Globus pallidus (tissue), 1 donor: ENCODE measurements at regions not wholly inside any gene's neighbourhood (a gene's known extent, or its start where the extent isn't known, plus 50 kb on each side); places are given as distances from the start of the nearest gene placed in this dataset.

ENCODE experiments used
- DNase-seq: peaks from one replicate; pipeline ENCODE4 v3.0.0-alpha.2; 2015; ENCODE audit warnings: low spot score

DNA sequence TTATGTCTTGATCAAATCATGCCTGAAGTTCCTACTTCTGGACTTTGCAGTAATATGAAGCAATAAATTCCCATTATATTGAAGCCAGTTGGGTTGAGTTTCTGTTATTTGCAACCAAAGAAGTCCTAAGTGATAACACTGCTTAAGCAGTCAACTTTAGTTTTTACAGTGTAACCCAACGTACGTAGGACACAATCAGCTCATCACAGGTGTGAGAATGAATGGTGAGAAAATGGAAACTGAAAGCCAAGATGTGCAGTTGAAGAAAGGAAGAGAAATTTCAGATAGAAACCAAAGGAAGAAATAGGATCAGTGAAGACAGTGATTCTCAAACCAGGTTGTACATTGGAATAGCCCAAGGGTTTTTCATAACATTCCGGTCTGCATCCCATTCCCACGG is 211.4 kb upstream of the ZFP64 start:
- no peak for DNase-seq

GRCh38 chr20:52402514-52402913 is 210.9 kb upstream of the ZFP64 start:
- DNase-seq = no peak

GRCh38 chr20:52401431-52401830 is 209.9 kb upstream of the ZFP64 start:
- no peak for DNase-seq

DNA sequence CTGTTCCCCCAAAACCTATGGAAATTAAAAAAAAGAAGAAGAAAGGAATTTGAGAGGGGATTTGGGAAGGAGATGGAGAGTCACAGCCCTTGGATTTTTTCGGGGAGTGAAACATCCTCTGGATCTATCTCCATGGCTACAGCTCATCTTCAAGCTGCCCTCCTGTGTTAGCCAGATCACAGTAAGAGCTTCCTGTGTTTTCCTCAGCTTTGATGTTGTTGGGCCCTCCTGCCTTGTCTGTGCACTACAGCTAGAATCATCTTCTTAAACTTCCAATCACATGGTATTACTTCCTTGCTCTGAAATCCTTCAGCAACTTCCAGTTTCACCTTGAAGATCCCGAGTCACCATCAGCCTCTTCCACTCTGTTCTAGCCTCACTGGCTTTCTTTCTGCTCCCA is 207.8 kb upstream of the ZFP64 start:
- no peak for DNase-seq

DNA sequence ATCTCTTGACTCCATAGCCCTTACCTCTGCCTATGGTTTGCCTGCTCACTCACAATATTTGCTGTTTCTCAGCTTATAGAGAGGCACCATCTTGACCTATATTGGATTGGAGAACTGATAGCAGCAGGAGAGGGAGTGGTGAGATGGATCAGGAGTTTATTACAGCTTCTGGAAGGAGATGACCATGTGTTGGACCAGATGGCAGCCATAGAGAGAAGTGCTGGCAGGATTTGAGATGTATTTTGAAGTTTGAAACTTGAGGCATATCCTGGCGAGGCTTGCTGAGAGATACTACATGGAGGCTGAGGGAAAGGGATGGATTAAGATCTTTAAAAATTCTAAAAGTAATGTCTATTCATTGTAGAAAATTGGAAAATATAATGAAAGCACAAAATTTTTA is 198.0 kb upstream of the ZFP64 start:
- no peak for DNase-seq

DNA sequence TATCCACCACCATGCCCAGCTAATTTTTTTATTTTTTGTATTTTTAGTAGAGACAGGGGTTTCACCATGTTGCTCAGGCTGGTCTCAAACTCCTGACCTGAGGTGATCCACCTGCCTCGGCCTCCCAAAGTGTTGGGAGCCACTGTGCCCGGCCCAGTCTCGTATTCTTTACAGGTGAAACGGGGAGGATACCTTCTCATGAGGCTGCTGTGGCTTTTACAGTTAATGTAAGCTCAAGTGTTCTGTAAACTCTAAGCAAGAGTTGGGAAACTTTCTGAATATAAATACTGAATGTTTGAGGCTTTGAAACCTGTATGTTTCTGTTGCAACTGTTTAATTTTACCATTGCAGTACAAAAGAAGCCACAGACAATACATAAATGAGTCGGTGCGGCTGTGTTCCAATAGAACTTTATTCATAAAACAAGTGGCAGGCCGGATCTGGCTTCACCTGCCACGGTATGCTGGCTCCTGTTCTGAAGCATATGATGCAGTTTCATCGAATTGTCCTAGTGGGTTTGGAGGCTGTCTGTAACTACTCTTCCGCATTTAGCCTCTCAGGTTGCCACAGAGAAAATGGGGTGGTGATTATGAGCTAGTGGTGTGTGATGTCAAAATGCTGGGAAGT is 192.5 kb upstream of the ZFP64 start:
- DNase-seq = no peak

GRCh38 chr20:52382933-52383332 is 191.4 kb upstream of the ZFP64 start:
- DNase-seq = no peak

DNA sequence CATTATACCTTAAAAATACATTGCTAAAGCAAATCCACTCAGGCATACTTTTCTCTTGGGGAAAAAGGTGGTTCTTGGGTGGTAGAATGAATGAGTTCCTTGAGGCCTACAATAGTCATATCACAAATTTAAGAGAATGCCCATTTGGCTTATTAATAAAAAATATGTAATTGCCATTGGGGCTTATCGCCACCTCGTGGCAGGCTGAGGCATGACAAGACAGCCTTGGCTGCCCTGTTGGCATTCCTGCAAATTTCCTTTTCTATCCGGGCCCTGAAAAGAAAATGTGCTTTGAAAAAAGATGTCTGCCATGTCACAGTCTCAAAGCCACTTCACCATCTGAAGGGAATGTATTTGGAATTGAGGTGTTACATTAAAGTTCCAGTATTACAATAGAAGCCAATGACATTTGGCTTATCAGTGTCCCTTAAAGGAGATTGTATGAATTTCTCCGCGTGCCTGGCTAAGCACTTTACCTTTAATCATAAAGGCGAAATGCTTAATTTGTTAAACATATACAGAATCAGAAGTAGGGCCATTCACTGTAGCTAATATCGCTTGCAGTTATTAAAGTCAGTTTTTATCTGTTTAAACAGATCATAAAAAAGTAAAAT is 188.3 kb upstream of the ZFP64 start:
- peak; percentile 3 for DNase-seq

DNA sequence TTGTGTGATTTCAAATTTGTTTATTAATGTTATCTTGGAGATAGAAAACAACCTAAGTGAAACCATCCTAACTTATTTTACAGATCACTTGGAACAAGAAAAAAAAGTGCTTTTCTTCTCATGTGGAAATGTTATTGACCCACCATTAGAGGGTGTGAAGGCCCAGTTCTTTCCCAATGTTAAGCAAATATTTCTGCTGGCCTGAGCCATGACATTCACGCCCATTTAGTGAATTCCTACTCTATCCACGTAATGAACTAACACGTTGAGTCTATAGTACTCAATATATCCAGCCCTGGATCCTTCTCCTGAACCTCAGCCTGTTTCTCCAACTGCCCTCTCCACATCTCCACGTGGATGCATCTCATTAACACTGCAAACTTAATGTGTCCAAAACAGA is 180.6 kb upstream of the ZFP64 start:
- no peak for DNase-seq

GRCh38 chr20:52365688-52366087 is 174.1 kb upstream of the ZFP64 start:
- no peak for DNase-seq

- DNase-seq = no peak
Observed at GRCh38 chr20:52364405-52364804, 172.8 kb upstream of the ZFP64 start.

- DNase-seq = no peak
Observed at GRCh38 chr20:52361650-52362049, 170.1 kb upstream of the ZFP64 start.

DNA sequence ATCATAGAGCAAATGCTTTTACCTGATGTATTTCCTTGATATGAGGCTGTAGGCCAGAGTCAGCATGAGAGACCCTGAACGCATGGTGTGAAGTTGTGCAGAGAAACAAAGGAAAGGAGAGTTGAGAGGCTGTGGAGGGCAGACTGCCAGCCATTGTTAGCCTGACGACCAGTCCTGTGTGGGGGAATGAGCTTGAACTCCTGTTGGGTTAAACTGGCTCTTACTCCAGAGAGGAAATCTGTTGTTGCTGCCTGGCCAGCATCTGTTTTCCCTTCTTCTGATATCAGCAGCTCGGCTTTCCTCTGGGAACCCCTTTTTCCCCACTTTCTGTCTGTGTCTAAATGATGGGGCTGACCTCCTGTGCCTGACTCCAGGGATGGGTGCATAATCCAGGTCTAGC is 158.2 kb upstream of the ZFP64 start:
- DNase-seq = no peak

DNA sequence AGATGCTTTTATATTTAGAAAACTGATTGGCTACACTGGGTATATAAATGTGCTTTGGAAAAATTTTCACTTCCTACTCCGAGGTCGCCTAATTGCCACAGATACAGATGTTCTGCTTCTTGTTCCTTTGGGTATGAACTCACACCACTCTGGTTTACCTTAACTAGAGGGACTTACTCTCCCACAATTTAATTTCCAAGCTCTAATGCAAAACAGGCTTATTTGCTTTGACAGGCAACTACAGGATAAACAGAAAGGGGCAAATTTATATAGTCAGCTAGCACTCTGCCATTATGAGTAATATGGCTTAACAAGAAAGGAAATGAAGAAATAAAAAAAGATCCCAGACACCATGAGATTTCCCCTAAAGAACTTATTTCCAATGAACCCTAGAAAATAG is 156.9 kb upstream of the ZFP64 start:
- no peak for DNase-seq

- no peak for DNase-seq
Observed at GRCh38 chr20:52346797-52347196, 155.2 kb upstream of the ZFP64 start.

- DNase-seq = no peak
Observed at GRCh38 chr20:52342913-52343312, 151.3 kb upstream of the ZFP64 start.

DNA sequence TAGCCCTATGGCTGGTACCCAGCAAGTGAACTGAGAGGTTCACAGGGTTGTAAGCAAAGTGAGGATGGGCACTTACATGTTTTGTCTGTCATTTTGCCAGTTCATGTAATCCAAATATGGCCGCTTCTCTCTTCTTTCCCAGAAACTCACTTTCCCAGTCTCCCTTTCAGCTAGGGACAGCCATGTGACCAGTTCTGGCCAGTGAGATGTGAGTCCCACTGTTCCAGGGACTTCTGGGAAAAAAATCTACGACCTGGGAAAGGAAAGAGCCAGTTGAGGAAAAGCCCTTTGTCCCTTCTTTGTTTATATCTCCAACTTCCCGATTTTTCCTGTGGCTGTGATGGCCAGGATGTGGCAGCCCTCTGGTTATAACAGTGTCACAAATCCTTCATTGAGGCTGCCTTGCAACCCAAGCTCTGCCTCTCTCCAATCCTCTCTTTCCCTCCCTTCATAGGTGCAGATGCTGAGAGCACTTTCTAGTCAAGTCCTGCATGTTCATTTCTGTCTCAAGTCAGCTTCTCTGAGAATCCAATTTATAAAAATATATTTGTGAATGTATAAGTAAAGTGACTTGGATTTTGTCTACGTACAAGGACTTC is 148.6 kb upstream of the ZFP64 start:
- no peak for DNase-seq

GRCh38 chr20:52332649-52333250 is 141.2 kb upstream of the ZFP64 start:
- no peak for DNase-seq

- no peak for DNase-seq
Observed at GRCh38 chr20:52332230-52332629, 140.7 kb upstream of the ZFP64 start.

GRCh38 chr20:52331655-52332054 is 140.1 kb upstream of the ZFP64 start:
- DNase-seq = no peak

- DNase-seq = no peak
Observed at GRCh38 chr20:52321396-52321795, 129.8 kb upstream of the ZFP64 start.

DNA sequence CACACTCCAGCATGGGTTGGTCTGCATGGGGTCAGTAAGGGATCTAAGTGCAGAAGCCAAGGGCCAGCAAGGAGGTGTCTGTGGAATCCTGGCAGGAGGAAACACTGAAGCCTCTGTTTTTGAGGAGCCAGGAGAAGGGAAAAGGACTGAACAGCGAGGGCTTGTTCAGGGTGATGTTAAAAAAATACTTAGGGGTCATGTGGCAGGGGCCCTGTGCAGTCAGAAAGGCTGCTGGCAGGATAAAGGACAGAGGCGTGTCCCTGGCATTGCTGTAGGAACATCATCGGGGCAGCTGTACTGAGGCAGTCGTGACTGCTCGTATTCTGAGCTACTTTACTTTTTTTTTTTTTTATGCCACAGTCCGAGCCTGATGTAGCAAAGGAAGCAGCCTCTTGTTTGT is 127.1 kb upstream of the ZFP64 start:
- DNase-seq = no peak

GRCh38 chr20:52313341-52313963 is 121.9 kb upstream of the ZFP64 start:
- peak; percentile 41 for DNase-seq
